Loucy (cell line): ENCODE measurements at regions not wholly inside any gene's neighbourhood (a gene's known extent, or its start where the extent isn't known, plus 50 kb on each side); places are given as distances from the start of the nearest gene placed in this dataset.

Experiments used
- CTCF ChIP-seq: fragments of 200-600 bp; sonication (generic); conservative IDR thresholded peaks from 2 replicates; pipeline ENCODE4 v1.5.1; 2014; ENCODE audit warnings: mild to moderate bottlenecking, antibody characterized with exemption, low read length
- EZH2phosphoT487 ChIP-seq: fragments of 200-600 bp; IDR thresholded peaks from 2 replicates; pipeline ENCODE4 v1.6.1; 2018; ENCODE audit warnings: antibody characterized with exemption, mild to moderate bottlenecking, moderate library complexity, borderline replicate concordance

- TF ChIP-seq CTCF (no peak), EZH2phosphoT487 (no peak)
Measured at GRCh38 chr10:120799849-120800248, 51.3 kb upstream of the WDR11 start.
